Endothelial cell (in vitro differentiated cells): ENCODE measurements at regions not wholly inside any gene's neighbourhood (a gene's known extent, or its start where the extent isn't known, plus 50 kb on each side); places are given as distances from the start of the nearest gene placed in this dataset.
"Not testable (repeated sequence)": the region's sequence is repeated elsewhere in the genome, so short reads cannot be mapped to it uniquely, and the experiment has no call there.

Experiments
- DNase-seq: peaks from one replicate; pipeline ENCODE4 v3.0.0; 2021; ENCODE audit warnings: low spot score
- H3K27ac Mint-ChIP-seq: one replicate; pipeline ENCODE4 v1.8.0; 2021; ENCODE audit warnings: mixed read lengths, inconsistent platforms; ENCODE audit not compliant: unreplicated experiment
- H3K27me3 Mint-ChIP-seq: one replicate; pipeline ENCODE4 v1.8.0; 2021; ENCODE audit warnings: mild to moderate bottlenecking, moderate library complexity, mixed read lengths, inconsistent platforms; ENCODE audit not compliant: unreplicated experiment
- H3K36me3 Mint-ChIP-seq: one replicate; pipeline ENCODE4 v1.8.0; 2021; ENCODE audit warnings: mild to moderate bottlenecking, low read depth, mixed read lengths, inconsistent platforms; ENCODE audit not compliant: unreplicated experiment
- H3K4me1 Mint-ChIP-seq: one replicate; pipeline ENCODE4 v1.8.0; 2021; ENCODE audit warnings: mild to moderate bottlenecking, mixed read lengths, inconsistent platforms; ENCODE audit not compliant: unreplicated experiment
- H3K4me3 Mint-ChIP-seq: one replicate; pipeline ENCODE4 v1.8.0; 2021; ENCODE audit warnings: mild to moderate bottlenecking, mixed read lengths, inconsistent platforms; ENCODE audit not compliant: unreplicated experiment
- H3K9me3 Mint-ChIP-seq: one replicate; pipeline ENCODE4 v1.8.0; 2021; ENCODE audit warnings: mixed read lengths, inconsistent platforms; ENCODE audit not compliant: unreplicated experiment
- TF ChIP-seq, protein P1 (sequence below): fragments of 200-600 bp; sonication (generic); IDR thresholded peaks from one replicate; pipeline ENCODE4 v1.5.0; 2021; ENCODE audit warnings: antibody characterized with exemption; ENCODE audit not compliant: unreplicated experiment

DNA sequence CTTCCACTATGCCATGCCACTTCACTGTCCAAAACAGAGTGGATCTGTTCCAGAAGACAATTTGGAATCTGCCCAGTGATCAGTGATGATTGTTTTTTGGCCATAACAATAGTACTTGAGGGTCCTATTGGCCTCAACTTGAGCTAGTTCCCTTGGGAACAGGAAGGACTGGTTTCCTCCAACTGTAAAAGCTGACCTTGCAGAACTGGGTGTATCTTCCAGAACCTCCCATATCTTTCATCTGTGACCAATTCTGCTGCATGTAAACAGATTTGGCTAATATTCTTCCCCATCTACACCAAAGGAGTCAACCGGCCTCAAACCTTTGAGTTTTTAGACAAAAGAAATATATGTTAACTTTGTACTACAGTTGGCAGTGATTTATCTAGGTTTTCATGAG lies 165.1 kb upstream of the TRPC5 start:
- H3K27me3 Mint-ChIP-seq, result no peaks in the 10 kb centered on the region
- H3K36me3 Mint-ChIP-seq, result no peaks in the 10 kb centered on the region
- H3K9me3 Mint-ChIP-seq, result no peaks in the 10 kb centered on the region
- peak overlapping the region; percentile 64 for H3K27ac Mint-ChIP-seq
- no peak overlapping the region for H3K4me3 Mint-ChIP-seq
- TF ChIP-seq, protein P1, sequence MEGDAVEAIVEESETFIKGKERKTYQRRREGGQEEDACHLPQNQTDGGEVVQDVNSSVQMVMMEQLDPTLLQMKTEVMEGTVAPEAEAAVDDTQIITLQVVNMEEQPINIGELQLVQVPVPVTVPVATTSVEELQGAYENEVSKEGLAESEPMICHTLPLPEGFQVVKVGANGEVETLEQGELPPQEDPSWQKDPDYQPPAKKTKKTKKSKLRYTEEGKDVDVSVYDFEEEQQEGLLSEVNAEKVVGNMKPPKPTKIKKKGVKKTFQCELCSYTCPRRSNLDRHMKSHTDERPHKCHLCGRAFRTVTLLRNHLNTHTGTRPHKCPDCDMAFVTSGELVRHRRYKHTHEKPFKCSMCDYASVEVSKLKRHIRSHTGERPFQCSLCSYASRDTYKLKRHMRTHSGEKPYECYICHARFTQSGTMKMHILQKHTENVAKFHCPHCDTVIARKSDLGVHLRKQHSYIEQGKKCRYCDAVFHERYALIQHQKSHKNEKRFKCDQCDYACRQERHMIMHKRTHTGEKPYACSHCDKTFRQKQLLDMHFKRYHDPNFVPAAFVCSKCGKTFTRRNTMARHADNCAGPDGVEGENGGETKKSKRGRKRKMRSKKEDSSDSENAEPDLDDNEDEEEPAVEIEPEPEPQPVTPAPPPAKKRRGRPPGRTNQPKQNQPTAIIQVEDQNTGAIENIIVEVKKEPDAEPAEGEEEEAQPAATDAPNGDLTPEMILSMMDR, result no peak
- H3K4me1 Mint-ChIP-seq, result peaks cover 4% of the 10 kb centered on the region
- no peak for DNase-seq

DNA sequence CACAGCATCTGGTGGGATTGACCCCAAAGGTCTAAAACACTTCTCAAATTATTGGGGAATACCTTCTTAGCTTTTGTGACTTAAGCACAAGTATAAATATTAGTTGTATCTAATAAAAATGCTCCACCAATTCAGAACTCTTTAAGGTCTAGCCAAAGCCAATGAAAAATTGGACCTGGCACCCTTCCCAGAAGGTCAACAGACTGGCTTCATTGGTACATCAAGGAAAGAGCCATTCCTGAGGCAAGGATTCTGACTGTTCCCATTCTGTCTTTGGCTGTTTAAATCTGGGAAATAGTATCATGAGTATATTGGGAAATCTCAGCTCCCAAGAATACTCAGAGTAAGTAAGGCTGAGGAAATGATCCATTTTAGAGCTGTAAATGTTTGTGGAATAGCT lies 153.0 kb upstream of the TRPC5 start:
- TF ChIP-seq, protein P1, result no peak
- Mint-ChIP-seq H3K36me3 (no peaks in the 10 kb centered on the region), H3K27ac (no peak overlapping the region), H3K9me3 (no peaks in the 10 kb centered on the region), H3K4me1 (no peaks in the 10 kb centered on the region), H3K4me3 (no peak overlapping the region), H3K27me3 (no peaks in the 10 kb centered on the region)
- no peak for DNase-seq

DNA sequence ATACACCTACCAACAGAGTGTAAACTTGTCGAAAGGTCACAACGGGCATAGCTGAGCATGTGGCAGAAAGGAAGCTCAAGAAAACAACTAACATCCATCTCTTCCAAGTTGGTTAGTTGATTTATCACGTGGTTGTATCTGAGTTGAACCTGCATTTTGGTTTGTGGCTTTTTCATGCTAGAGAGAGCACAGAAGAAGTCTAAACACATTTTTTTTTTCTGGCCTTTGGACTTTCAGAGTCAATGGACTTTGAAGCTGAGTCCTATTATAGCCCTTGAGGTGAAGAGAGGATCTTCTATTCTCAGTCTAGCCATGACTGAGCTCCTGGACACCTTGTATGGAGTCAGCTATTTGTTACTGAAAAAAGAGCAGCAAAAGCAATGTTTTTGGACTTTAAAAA lies 150.6 kb upstream of the TRPC5 start:
- Mint-ChIP-seq H3K4me1 (no peaks in the 10 kb centered on the region), H3K4me3 (no peak overlapping the region)

DNA sequence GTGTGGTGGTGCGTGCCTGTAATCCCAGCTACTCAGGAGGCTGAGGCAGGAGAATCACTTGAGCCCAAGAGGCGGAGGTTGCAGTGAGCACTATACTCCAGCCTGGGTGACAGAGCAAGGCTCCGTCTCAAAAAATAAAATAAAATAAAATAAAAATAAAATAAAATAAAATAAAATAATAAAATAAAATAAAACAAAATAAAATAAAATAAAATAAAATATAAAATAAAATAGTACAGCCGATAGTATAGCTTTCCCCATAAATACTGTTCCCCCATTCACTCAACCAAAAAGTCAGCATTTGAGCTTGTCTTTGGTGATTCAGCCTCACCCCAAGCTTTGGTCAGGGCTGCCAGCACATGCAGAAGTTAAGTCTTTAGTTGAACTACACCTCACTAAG lies 144.2 kb upstream of the TRPC5 start:
- not testable (repeated sequence) for H3K27me3 Mint-ChIP-seq, H3K27ac Mint-ChIP-seq, H3K9me3 Mint-ChIP-seq, H3K4me1 Mint-ChIP-seq, H3K4me3 Mint-ChIP-seq, H3K36me3 Mint-ChIP-seq, DNase-seq

More for the DNA sequence above, 150.6 kb upstream of the TRPC5 start:
- Mint-ChIP-seq H3K9me3 (no peaks in the 10 kb centered on the region), H3K27ac (no peak overlapping the region), H3K36me3 (no peaks in the 10 kb centered on the region), H3K27me3 (no peaks in the 10 kb centered on the region)
- TF ChIP-seq, protein P1, result no peak
- no peak for DNase-seq

- Mint-ChIP-seq H3K27me3 (no peaks in the 10 kb centered on the region), H3K4me3 (no peak overlapping the region), H3K9me3 (no peaks in the 10 kb centered on the region), H3K4me1 (no peaks in the 10 kb centered on the region), H3K36me3 (no peaks in the 10 kb centered on the region), H3K27ac (no peak overlapping the region)
- no peak for DNase-seq
- TF ChIP-seq, protein P1, result no peak
These were observed 140.8 kb upstream of the TRPC5 start for GRCh38 chrX:112223391-112223790.

GRCh38 chrX:112218388-112218787 lies 135.8 kb upstream of the TRPC5 start:
- Mint-ChIP-seq H3K27ac (no peak overlapping the region), H3K9me3 (no peaks in the 10 kb centered on the region)

More at GRCh38 chrX:112218388-112218787, 135.8 kb upstream of the TRPC5 start:
- TF ChIP-seq, protein P1, result no peak
- Mint-ChIP-seq H3K4me1 (no peaks in the 10 kb centered on the region), H3K27me3 (no peaks in the 10 kb centered on the region), H3K36me3 (no peaks in the 10 kb centered on the region), H3K4me3 (no peak overlapping the region)
- no peak for DNase-seq
